CD4-positive, alpha-beta T cell treated with Interleukin-21 for 1 hour (primary cell): ENCODE measurements at regions not wholly inside any gene's neighbourhood (a gene's known extent, or its start where the extent isn't known, plus 50 kb on each side); places are given as distances from the start of the nearest gene placed in this dataset.
"Not testable (repeated sequence)": the region's sequence is repeated elsewhere in the genome, so short reads cannot be mapped to it uniquely, and the experiment has no call there.

Experiments
- DNase-seq: peaks from one replicate; pipeline ENCODE4 v3.0.0-alpha.2; 2020

DNA sequence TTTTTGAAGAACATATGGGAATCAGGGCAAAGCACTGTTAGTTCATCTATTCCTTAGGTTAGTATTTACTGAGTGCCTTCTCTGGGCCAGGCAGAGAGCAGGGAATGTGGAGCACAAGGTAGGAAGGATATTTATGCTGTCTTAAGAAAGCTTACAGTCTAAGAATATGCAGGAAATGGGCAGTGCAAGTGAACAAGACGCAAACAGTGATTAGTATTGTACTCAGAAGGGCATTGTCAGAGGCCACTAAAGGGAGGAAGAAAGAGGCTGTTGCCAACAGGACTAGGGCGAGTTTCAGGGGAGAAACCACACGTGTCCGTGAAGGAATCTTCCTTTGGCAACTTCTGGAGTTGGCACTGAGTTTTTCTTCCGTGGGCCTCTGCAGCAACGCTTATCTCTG lies 552.8 kb upstream of the COBL start:
- DNase-seq, result no peak

DNA sequence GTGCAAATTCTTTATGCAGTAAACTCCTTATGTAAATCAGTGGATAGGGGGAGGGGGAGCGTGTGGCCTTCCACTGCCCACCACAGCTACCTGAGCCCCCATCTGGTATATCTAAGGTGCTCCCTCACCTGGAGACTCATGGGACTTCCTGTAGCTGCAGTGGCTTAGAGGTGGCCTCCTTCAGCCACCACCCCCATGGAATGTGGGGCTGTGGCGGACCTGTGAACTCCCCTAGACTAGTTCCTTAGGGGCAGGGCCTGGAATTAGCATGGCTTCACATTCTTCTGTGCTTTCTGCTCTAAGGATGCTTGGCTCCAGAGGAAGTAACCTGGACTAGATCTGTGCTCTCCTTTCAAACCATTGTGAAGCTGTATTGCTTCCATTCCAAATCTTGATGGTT lies 550.5 kb upstream of the COBL start:
- DNase-seq, result no peak

DNA sequence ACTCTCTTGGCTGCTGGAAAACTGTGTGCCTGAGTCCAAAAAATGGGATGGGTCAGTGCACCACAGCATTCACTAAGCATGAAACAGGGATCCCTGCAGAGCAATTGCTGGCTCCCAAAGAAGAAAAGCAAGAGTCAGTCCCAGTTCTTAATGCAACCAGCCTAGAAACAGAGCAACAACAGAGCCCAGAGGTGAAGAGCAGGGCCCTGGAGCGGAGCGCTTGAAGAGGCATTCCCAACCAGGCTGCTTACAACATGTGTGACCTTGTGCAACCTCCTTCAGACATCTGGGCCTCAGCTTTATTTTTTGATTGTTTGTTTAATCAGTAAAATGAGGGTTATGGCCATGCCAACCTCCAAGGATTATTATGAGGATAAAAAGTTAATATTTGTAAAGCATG lies 543.7 kb upstream of the COBL start:
- no peak for DNase-seq

DNA sequence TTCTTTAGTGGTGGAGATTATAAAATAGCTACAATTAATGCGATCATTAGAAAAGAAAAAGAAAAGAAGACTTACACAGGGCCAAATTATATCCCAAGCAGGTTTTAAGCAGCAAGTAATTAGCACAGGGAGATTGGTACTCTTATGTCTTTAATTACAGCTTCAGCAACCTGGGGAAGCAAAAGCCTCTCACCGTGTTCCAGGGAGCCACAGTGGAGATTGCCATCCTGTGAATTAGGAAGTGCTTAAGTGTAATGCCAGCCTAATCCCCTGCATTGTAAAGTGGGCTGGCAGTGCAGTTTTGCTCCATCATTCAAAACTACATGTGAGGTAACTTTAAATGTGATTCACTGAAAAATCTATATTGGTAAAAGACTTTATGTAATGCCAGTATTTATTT lies 533.5 kb upstream of the COBL start:
- DNase-seq, result no peak

DNA sequence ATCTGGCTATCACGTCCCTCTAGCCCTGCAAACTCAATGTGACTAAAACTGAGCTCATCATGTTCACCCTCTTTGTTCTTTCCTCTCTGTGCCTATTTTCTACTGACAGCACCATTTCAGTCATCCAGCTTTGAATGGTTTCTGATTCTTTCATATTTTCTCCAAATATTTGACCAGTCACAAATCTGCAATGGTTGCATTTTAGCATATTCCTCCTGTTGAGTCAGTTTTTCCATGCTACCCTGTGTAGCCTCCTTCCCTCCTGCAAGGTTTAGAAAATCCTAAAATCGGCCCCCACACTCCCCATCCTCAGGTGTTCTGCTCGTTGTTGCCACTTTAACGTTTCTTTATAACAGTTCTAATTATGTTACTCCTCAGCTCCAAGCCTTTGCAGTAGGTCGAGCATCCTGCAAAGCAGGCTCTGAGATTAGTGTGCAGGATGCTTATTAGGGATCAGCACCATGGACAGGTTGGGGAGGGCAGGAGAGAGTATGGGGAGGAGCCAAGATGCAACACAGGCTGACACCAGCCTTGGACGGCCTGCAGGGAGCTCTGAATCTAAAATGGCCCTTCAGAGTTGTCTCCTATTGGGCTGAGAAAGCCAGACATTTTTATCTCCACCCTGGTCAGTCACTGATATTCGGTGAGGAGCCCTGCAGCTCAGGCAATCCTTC lies 531.0 kb upstream of the COBL start:
- no peak for DNase-seq

DNA sequence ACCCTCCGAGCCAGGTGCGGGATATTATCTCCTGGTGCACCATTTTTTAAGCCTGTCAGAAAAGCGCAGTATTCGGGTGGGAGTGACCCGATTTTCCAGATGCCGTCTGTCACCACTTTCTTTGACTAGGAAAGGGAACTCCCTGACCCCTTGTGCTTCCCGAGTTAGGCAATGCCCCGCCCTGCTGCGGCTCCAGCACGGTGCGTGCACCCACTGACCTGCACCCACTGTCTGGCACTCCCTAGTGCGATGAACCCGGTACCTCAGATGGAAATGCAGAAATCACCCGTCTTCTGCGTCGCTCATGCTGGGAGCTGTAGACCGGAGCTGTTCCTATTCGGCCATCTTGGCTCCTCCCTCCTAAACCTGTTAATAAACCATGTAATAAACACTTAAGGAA lies 522.5 kb upstream of the COBL start:
- DNase-seq, result not testable (repeated sequence)

DNA sequence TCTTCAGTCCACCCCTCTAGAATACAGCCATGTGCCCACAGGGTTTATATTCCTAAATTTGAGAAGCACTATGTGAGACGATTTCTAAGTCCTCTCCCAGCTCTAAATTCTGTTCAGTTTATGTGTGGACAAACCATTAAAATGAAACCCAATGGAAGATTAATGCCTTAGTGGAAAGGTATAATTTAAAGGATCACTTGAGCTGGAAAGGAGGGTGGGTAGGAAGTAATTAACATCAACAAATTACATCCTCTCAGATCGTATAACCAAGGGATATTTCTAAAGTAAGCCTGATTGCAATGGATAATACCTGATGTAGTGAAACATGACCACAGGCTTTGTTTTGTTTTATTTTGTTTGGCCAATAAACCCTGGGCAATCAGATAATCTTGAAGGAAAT lies 511.0 kb upstream of the COBL start:
- DNase-seq, result no peak

DNA sequence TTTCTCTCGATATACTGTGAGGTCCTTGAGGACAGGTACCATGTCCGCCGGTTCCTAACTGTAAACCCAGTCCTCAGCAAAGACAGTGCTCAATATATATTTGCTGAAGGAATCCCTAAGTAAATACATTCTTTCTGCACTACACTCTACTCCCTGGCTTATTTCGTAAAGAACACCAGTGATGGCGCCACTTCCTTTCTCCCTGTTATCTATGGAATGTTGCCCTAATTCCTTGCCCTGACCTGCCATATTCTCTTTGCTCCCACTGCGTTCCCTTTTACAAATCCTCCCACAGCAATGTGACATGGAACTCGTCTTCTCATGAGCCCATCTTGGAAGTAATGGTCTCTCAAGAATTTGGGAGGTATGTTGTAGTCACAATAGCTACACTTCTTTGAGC lies 507.4 kb upstream of the COBL start:
- DNase-seq, result no peak

DNA sequence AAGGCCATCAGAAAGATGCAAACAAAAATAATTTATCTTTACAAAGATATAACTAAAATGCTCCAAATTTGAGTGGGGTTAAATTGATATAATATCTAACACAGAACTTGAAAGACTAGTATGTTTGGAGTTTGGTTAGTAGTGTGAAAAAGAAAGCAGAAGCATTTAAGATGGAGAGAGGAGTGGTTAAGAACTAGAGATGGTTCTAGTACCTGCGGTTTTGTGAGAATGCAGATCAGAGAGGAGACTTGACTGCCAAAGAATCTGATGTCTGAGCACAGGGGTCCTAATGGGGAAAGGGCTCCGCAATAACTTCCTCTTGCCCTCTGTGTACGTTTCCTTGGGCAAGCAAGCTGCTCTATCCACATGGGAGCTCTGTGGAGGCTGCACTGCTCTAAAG lies 506.8 kb upstream of the COBL start:
- DNase-seq, result no peak

DNA sequence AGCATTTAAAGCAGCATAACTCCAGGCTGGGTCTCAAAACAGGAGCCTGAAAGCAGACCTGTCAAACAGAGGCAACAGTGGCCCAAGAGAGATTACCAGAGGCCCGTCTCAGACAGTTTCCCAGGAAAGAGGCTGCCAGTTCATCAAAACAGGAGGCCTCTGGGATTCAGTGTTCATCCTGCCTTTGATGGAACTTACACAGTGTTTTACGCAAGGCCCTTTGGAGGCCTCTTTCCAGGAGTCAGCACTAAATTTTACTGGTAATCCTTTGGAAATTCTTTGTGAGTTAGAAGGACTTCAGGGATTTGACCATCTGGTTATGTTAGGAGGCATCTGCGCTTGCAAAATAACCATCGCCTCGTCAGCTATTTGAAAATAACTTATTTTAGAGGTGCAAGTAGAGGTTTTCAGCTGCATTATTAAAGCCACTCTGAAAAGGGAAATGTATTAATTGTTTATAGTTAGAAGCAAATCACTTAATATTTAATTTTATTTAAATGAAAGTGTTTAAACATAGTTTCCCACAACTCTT lies 501.2 kb upstream of the COBL start:
- no peak for DNase-seq

DNA sequence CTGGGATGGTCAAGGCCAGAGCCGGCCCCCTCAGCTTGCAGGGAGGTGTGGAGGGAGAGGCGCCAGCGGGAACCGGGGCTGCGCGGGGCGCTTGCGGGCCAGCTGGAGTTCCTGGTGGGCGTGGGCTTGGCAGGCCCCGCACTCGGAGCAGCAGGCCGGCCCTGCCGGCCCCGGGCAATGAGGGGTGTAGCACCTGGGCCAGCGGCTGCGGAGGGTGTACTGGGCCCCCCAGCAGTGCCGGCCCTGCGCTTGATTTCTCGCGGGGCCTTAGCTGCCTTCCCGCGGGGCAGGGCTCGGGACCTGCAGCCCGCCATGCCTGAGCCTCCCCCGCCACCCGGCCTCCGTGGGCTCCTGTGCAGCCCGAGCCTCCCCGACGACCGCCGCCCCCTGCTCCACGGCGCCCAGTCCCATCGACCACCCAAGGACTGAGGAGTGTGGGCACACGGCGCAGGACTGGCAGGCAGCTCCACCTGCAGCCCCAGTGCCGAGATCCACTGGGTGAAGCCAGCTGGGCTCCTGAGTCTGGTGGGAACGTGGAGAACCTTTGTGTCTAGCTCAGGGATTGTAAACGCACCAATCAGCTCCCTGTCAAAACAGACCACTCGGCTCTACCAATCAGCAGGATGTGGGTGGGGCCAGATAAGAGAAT lies 489.3 kb upstream of the COBL start:
- DNase-seq, result not testable (repeated sequence)

DNA sequence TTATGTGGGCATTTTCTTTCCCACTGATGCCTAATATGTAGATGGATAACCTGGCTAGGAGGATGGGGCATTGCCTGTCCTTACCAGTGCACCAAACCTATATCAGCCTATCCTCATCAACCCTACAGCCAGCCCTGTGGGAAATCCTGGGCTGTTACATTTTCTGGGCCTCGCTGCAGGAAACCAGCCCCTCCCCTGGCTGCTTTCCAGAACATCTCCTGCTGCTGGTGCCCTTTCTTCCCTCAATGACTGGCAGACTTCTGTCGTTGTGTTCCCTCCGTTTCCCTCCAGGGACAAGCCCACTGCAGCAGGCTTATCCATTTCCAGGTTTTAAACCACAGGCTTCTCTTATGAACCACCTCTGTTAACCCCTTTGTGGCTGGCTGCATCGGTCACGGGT lies 486.1 kb upstream of the COBL start:
- no peak for DNase-seq

DNA sequence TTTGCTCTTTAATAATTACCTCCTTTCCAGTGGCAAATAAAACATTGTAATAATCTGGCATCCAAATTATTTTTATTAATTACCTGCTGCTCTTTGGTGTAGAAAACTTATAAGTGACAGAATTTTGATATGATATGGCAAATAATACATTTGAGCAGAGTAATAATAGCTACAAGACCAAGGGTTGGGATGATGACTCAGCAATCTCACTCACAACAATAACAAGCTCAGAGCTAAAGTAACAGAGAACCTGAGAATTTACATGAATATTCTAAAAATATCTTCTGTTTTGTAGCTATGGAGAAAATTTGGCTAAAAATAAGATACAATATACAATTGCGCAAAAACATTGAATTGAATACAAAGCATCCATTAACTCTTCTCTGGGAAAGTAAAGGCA lies 480.8 kb upstream of the COBL start:
- DNase-seq, result no peak

DNA sequence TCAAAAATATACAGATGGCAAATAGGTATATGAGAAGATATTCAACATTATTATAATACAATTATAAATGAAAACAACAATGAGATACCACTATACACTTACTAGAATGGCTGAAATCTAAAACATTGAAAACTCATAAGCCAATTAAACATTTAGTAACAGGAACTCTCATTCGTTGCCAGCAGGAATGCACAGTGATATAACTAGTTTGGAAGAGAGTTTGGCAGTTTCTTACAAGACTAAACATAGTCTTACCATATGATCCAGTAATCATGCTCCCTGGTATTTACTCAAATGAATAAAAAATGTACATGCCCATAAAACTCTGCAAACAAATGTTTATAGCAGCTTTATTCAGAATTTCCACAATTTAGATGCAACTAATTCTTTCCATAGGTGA lies 476.2 kb upstream of the COBL start:
- no peak for DNase-seq

DNA sequence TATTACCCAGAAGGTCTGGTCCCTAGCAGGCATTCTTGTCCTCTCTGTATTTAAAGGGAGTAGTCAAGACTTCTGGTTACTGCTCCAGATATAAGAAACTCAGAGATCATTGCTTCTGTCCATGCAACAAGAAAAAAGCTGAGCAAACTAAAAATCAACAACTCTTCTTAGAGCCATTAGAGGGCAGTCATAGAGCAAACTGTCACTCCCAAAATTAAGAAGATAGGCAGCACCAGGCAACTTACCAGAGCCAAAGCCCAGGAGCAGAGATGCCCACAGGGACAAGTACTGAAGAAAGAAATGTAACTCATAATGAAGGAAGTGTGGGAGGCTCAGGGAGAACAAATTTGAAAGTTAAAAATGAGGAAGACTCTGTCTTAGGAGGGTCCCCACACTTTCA lies 472.9 kb upstream of the COBL start:
- no peak for DNase-seq

DNA sequence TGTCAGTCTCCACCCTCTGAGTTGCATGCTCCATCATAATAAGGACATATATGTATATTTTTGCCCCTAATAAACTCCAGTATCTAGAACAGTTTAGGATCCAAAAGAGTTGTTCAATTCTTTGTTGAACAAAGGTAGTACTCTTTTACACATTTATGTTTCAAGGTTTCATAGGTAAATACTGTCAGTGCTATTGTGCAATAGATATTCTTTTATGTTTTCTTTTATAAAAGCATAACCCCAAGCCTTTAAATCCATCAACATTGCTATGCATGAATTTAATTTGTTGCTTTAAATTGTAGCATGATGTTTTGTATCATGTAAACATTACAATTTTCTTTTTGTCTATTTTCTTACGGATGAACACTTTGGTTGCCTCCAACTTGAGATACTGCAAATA lies 469.7 kb upstream of the COBL start:
- no peak for DNase-seq

DNA sequence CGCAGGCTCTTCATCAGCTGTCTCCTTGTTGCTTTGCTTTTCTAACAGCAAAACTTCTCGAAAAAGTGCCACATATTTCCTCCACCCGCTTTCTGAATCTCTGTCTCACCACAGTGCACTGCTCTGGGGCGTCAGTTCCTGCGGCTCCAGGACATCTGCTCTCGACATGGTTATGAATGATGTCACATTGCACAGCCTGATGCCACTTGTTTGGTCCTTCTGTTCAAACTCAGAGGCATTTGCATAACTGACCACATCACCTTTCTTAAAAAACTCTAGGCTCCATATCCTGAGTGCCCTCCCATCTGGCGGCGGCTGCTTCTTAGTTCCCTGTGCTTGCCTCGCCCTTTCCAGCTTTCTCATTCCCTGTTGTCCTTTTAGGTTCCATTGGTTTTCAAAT lies 469.3 kb upstream of the COBL start:
- no peak for DNase-seq

DNA sequence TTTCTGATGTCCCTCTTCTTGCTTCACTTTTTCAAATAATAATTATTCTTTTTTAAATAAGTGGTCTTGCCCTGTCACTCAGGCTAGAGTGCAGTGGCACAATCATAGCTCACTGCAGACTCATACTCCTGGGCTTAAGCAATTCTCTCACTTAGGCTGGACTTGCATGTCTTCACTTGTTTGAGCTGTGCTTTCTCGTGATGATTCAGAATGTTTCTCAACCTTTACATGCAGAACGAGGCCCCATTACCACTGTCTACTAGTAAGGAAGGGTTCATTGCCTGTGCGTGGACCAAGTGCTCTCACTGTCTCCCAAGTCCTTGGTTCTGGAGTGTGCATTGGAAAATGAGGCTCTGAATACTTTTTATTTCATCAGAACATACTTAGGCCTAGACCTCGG lies 468.6 kb upstream of the COBL start:
- DNase-seq, result no peak

DNA sequence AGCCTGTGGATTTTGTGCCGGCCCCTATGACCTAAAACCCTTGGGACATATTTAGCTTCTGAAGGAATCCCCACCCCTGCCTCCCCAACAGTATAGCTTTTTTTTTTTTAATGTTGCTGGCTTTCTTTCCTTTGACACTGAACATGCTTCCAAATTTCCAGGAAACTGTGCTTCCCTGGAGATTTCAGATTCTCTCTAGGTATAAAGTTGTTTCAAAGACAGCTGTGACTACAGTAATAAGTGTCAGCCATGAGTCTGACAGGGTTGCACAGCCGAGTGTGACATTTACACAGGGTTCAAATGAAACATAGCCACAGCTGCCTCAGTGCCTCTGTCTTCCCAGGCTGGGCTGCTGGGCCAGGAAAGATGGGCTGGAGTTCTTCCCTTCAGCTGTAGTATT lies 466.6 kb upstream of the COBL start:
- no peak for DNase-seq

DNA sequence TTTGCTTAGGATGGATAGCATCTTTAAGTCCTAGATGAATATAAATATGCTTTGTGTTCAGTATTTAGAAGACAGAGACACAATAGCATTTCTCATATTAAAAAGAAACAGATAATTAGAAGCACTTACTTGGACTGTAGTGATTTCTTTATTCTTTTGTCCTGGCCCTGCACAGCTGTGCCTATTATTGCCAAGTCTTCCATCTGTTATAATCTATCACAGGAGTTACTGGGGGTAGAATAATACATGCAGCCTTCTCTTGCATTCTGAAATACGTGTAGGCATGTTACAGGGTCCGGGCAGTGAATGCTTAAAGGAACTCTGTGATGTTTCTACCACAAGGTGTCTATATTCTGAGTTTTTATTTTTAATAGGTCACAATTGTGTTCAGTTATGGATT lies 461.5 kb upstream of the COBL start:
- DNase-seq, result no peak

DNA sequence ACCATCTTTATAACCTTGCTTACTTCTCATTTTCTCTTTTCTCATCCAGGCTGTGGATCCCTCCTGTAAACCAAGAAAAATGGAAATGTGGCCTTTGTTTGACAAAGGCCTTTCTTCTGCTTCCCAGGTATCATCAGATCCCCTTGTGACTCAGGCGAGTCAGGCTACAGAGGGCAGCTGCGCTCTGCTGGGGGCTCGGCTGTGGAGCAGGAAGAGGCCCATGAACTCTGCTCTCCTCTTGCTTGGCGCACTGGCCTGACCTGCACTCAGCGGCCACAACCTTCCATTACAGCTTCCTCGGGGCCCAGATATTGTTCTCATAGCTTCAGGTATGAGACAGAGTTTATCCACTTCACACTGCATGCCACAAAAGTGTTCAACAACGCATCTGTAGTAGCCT lies 457.6 kb upstream of the COBL start:
- DNase-seq, result no peak

DNA sequence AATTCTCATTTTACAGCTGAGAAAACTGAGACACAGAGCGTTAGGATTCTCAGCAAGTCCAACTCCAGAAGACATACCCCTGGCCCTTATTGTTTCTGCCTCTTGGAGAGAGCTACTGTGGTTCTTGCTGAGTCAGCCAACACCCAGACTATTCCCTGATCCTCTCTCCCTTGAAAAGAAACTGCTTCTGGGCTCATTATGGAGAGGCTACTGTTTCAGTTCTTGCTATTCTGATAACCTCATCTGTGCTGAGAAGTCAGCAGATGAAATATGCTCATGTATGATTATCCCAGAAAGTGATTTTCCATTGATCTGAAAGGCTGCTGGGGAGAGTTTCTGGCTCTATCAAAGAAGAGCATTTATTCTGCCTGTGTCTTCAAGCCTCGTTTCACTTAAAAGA lies 455.6 kb upstream of the COBL start:
- no peak for DNase-seq

DNA sequence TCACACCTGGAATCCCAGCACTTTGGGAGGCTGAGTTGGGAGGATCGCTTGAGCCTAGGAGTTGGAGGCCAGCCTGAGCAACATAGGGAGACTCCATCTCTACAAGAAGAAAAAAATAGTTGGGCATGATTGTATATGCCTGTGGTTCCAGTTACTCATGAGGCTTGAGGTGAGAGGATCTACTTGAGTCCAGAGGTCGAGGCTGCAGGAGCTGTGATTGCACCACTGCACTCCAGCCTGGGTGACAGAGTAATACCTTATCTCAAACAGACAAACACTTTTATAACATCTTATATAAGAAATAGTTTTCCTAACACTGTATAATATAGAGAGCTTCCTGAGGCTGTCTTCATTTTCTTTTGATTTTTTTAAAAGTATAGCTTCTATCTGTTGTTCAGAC lies 448.4 kb upstream of the COBL start:
- no peak for DNase-seq

DNA sequence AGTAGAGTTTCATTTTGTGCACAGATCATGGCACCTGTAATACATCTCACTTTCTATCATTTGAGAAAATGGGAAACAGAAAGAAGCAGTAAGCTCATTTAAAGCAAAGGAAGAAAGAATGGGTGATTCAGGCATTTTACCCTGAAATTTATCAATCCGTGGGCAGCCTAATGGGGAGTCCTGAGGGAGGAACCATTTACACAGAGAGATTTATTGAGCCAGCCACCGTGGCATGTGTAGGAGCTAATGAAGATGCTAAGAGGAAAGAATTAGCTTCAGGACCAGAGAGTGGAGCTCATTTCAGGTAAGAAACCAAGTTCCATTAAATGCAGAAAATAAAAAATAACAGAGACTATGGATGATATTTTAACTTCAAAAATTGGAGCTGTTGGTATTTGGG lies 443.4 kb upstream of the COBL start:
- DNase-seq, result no peak

DNA sequence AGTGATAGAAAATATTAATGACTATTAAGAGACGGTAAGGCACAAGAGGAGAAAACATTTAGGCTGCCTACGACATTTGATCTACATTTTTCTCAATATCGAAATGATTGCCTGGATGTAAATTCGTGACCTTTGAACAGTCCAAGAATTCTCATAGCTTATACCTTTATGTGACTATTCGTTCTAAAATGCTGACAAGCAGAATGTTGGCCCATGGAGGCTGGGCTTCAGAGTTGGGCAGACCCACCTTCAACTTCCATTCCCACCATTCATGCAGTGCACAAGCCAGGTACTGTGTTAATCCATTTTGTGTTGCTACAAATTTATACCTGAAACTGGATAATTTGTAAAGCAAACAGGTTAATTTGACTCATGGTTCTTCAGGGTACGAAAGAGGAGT lies 441.4 kb upstream of the COBL start:
- no peak for DNase-seq
